ENCODE measurements at regions not wholly inside any gene's neighbourhood (a gene's known extent, or its start where the extent isn't known, plus 50 kb on each side); places are given as distances from the start of the nearest gene placed in this dataset.

GRCh38 chr2:236959036-236959435 is 126.7 kb upstream of the COPS8 start:
- TF ChIP-seq, protein P1, sequence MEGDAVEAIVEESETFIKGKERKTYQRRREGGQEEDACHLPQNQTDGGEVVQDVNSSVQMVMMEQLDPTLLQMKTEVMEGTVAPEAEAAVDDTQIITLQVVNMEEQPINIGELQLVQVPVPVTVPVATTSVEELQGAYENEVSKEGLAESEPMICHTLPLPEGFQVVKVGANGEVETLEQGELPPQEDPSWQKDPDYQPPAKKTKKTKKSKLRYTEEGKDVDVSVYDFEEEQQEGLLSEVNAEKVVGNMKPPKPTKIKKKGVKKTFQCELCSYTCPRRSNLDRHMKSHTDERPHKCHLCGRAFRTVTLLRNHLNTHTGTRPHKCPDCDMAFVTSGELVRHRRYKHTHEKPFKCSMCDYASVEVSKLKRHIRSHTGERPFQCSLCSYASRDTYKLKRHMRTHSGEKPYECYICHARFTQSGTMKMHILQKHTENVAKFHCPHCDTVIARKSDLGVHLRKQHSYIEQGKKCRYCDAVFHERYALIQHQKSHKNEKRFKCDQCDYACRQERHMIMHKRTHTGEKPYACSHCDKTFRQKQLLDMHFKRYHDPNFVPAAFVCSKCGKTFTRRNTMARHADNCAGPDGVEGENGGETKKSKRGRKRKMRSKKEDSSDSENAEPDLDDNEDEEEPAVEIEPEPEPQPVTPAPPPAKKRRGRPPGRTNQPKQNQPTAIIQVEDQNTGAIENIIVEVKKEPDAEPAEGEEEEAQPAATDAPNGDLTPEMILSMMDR (IDR thresholded peaks at IDR 0.05; ENCODE audit: insufficient read depth, low read depth, low read length) = no peak
- Histone ChIP-seq H3K4me3 (ENCODE audit: low read depth, low read length) (no peak overlapping the region), H3K36me3 (ENCODE audit: control insufficient read depth, insufficient read depth, low read length) (no peaks in the 10 kb centered on the region), H3K27me3 (ENCODE audit: control insufficient read depth, insufficient read depth, low read length) (no peaks in the 10 kb centered on the region)
- POLR2A ChIA-PET = no interaction called here
- CTCF ChIA-PET = no interaction called here
- DNase-seq (ENCODE audit: low read depth) = no peak

- POLR2A ChIA-PET = no interaction called here
- CTCF ChIA-PET = no interaction called here
- no peak for DNase-seq (ENCODE audit: low read depth)
- Histone ChIP-seq H3K27me3 (ENCODE audit: control insufficient read depth, insufficient read depth, low read length) (no peaks in the 10 kb centered on the region), H3K4me3 (ENCODE audit: low read depth, low read length) (no peak overlapping the region), H3K36me3 (ENCODE audit: control insufficient read depth, insufficient read depth, low read length) (no peaks in the 10 kb centered on the region)
- TF ChIP-seq, protein P1 (IDR thresholded peaks at IDR 0.05; ENCODE audit: insufficient read depth, low read depth, low read length) = no peak
Measured at GRCh38 chr2:236959876-236960275, 125.8 kb upstream of the COPS8 start.

DNA sequence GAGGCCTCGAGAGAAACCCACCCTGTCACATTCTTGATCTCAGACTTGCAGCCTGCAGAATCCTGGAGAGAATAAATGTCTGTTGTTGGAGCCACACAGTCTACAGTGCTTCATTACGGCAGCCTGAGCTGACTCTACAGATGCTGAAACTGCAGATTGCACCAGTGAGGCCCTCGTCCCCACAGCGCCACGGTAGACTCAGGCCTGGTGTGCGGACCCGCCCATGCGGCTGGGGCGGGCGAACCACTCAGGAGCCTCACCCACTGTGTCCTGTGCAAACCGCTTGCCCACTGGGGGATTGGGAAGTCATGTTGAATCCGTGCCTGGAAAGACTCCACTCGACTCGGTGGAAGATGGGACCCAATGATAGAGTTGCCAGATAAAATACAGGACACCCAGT is 125.2 kb upstream of the COPS8 start:
- Histone ChIP-seq H3K27me3 (ENCODE audit: control insufficient read depth, insufficient read depth, low read length) (no peaks in the 10 kb centered on the region), H3K36me3 (ENCODE audit: control insufficient read depth, insufficient read depth, low read length) (no peaks in the 10 kb centered on the region), H3K4me3 (ENCODE audit: low read depth, low read length) (no peak overlapping the region)
- no peak for DNase-seq (ENCODE audit: low read depth)
- ChIA-PET POLR2A (no interaction called here), CTCF (interaction anchor here (0.7 kb wide), 1 partner anchor 115 kb away, joined by 3 read pairs; no protein-coding TSS in a partner anchor)
- TF ChIP-seq, protein P1 (IDR thresholded peaks at IDR 0.05; ENCODE audit: insufficient read depth, low read depth, low read length) = no peak

- CTCF ChIA-PET = no interaction called here
- TF ChIP-seq, protein P1 (IDR thresholded peaks at IDR 0.05; ENCODE audit: insufficient read depth, low read depth, low read length) = no peak
- H3K36me3 ChIP-seq (ENCODE audit: control insufficient read depth, insufficient read depth, low read length) = no peaks in the 10 kb centered on the region
Measured at GRCh38 chr2:236962816-236963215, 122.9 kb upstream of the COPS8 start.

GRCh38 chr2:236963631-236964182 is 122.0 kb upstream of the COPS8 start:
- ChIA-PET CTCF (no interaction called here), POLR2A (no interaction called here)
- TF ChIP-seq, protein P1 (IDR thresholded peaks at IDR 0.05; ENCODE audit: insufficient read depth, low read depth, low read length) = no peak
- DNase-seq (ENCODE audit: low read depth) = no peak
- Histone ChIP-seq H3K27me3 (ENCODE audit: control insufficient read depth, insufficient read depth, low read length) (no peaks in the 10 kb centered on the region), H3K36me3 (ENCODE audit: control insufficient read depth, insufficient read depth, low read length) (no peaks in the 10 kb centered on the region), H3K4me3 (ENCODE audit: low read depth, low read length) (no peak overlapping the region)

More at GRCh38 chr2:236962816-236963215, 122.9 kb upstream of the COPS8 start:
- DNase-seq (ENCODE audit: low read depth) = no peak
- POLR2A ChIA-PET = no interaction called here
- no peak overlapping the region for H3K4me3 ChIP-seq (ENCODE audit: low read depth, low read length)
- H3K27me3 ChIP-seq (ENCODE audit: control insufficient read depth, insufficient read depth, low read length) = no peaks in the 10 kb centered on the region
